ENCODE measurements at regions not wholly inside any gene's neighbourhood (a gene's known extent, or its start where the extent isn't known, plus 50 kb on each side); places are given as distances from the start of the nearest gene placed in this dataset.
"Not testable (repeated sequence)": the region's sequence is repeated elsewhere in the genome, so short reads cannot be mapped to it uniquely, and the experiment has no call there.

DNA sequence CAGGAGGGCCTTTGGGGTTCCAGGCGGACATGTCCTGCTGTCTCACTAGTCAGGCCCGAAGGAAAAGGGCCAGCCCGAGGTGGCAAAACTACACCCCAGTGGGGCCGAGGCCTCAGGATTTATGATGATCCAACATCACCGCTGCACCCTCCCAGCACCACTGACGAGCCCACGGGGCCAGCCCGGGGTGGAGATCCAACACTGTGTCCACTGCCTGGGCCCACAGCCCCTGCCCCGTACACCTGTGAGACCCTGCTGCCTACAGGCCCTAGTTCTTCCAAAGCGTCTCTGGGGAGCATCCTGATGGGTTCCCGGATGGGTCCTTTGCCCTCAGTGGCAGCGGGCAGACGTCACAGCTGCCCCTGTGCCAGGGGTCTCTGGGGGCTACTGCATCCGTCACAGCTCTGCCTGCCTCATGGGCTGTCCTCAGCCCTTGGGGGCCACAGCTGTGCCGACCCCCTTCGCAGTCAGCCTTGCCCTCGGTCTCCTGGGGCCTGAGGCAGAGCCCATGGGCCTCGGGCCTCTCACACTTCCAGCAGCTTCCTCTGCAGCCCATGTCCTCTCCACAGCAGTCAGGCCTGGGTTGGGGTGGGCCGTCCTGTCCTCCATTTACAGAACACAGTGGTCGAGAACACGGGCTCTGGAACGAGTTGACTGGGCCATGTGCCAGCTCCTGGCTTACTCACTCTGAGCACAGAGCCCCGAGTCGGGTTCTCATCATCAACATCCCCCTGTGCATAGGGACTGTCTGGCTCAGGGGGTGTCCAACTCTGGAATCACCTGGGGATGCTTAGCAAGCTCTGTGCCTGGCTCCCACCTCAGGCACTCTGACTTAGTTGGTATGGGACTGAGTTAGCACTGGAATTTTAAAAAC, 64.9 kb downstream of the FOXL3 start:
- ATAC-seq (ENCODE audit: poor library complexity): no peak
- intact Hi-C loops (cut with DNase I): no loop called here
- no peak for DNase-seq

DNA sequence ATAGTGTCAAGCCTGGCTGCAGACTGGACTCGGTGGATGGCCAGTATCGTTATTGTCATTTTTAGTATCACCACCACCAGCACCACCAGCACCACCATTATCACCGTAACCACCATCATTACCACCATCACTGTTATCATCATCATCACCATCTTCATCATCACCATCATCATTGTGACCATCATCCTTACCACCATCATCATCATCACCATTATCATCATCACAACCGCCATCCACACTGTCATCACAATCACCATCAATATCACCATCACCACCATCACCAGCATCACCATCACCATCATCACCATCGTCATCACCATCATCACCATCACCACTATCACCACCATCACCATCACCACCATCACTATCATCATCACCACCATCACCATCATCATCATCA, 65.6 kb downstream of the FOXL3 start:
- DNase-seq: no peak
- intact Hi-C loops (cut with DNase I): no loop called here
- ATAC-seq (ENCODE audit: poor library complexity): no peak

DNA sequence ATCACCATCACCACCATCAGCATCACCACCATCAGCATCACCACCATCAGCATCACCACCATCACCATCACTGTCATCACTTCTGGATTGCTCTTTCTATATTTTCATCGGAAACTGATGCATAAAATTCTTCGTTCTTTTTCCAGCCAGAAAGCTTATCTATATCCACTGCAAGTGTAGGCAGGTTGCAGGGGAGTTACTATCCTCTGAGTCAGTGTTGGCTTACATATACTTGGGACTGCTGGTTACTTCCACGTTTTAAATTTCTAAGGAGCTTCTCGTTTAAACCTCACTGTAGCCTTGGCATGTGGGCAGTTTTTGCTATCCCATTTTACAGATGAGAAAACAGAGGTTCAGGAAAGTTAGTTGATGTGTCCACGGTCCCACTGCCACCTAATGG, 66.1 kb downstream of the FOXL3 start:
- ATAC-seq (ENCODE audit: poor library complexity) (no peak), DNase-seq (no peak)
- intact Hi-C loops (cut with DNase I): no loop called here

DNA sequence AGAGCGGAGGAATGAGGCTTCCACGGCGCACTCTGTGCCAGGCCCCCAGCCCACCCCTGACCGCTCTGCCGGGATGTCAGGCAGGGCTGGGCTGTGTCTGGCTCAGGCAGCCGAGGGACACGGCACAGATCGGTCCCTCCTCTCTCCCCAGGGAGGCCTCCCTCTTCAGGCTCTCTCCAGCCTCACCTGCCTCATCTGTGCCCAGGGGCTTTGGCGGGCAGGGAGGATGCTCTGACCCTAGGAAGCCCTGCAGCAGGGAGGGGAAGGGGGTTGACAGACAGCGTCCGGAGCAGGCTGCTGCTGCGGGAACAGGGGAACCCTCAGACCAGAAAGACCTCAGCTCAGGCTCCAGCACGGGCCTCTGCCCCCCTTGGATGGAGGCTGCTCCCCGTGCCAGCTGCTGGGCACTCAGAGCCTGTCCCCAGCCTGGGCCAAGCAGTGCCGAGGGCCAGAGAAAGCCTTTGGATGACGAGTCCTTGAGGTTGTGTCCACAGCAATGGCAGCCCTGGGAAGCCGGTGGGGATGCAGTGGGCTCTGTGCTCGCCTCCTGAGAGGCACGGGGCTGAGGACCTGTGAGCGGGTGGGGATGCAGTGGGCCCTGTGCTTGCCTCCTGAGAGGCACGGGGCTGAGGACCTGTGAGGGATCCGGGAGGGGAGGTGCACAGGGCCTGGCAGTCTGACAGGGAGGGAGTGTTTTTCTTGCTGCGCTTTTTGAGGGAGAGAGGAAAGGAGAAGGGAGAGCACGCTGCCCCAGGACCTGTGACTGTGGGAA, 66.9 kb downstream of the FOXL3 start:
- intact Hi-C loops (cut with DNase I): no loop called here
- ATAC-seq (ENCODE audit: poor library complexity): no peak
- no peak for DNase-seq

DNA sequence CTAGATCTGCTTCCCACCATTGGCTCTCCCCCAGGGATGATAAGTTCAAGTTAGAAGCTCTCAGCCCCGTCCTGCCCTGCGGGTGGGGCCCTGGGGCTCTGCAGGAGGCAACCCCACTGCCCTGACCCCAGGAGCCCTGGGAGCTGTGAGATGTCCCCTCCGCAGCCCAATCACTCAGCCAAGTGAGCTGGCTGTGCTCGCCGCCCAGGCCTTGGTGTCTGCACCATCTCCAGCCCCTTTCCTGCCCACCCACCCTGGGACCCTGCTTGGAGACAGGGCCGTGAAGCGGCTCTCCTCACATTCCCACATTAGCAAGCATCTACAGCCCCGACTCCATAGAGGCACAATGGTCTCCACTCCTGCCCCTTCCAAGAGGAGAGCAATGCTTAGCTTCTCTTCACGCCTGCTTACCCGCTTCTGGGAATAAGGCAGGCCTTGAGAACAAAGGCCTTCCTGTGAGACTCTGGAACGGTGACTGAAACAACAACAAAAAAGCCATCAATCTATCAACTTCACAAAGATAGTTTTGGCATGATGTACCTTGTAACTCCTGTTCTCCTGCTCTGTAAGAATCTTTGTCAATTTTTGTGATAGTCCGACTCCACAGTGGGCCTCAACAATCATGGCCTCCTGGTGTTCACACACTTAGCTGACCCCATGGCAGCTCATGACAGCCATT, 67.7 kb downstream of the FOXL3 start:
- DNase-seq (no peak), ATAC-seq (ENCODE audit: poor library complexity) (no peak)
- intact Hi-C loops (cut with DNase I): no loop called here

DNA sequence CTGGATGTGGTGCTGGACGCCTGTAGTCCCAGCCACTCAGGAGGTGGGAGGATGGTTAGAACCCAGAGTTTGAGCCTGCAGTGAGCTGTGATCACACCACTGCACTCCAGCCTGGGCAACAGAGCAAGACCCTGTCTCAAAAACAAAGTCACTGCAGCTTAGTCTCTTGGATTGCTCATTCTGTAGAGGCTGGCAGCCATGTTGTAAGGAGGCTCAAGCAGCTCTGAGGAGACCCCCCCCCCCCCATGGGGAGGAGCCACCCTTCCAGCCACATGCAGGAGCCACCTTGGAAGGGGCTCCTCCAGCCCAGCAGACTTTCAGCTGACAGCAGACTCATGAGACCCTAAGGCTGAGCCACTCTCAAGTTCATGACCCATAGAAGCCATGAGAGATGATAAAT, 68.4 kb downstream of the FOXL3 start:
- ATAC-seq (ENCODE audit: poor library complexity) (no peak), DNase-seq (no peak)
- intact Hi-C loops (cut with DNase I): no loop called here

DNA sequence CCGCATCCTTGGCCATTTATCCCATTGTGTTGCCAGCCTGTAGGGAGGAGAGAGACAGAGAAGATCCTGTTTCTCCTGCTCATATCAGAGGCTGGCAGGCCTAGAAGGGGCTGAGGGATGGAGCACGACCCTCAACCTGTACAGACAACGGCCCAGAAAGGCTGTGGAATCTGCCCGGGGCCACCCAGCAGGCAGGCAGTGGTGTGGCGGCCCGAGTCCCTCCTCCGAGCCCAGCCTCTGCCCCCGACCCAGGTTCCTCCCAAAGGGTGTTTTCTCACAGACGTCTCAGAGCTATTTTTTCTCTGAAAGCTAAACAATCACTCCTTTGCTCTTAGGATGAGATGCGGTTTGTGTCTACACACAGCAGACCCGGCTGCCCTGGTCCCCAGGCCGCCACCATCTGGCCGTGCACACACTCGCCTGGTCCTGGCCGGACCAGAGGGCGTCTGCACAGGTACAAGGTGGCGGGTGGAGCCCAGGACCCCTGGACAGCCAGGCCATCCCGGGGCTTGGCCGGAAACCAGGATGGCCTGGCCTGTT, 69.3 kb downstream of the FOXL3 start:
- intact Hi-C loops (cut with DNase I): no loop called here
- DNase-seq: peak; percentile 29
- no peak for ATAC-seq (ENCODE audit: poor library complexity)

DNA sequence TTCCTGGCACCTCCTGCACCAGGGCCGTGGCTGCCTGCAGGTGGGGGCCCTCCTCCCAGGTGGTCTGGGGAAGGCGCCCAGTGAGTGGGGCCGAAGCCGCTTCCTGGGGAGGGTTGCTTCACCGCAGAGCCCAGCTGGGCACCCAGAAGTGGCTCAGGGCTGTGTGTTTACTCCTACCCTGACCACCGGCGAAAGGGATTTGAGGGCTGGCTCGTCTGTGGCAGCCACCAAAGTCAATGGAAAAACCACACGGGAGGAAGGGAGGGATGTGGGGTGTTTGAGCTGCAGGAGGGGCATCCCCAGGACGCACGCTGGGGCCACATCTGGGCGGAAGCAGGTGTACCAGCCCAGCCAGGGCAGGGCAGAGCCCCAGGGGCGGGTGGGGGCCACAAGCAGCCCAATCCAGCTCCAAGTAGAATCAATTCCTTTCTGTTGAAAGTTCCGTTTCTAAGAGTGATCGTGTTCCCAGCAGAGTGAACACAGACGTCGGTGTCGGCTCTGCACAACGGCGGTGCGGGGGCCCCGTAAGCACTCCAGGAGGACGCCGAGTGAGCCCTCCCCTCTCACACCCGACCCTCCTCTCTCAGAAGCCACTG, 69.9 kb downstream of the FOXL3 start:
- ATAC-seq (ENCODE audit: poor library complexity) (no peak), DNase-seq (peak; percentile 31)
- intact Hi-C loops (cut with DNase I): no loop called here

DNA sequence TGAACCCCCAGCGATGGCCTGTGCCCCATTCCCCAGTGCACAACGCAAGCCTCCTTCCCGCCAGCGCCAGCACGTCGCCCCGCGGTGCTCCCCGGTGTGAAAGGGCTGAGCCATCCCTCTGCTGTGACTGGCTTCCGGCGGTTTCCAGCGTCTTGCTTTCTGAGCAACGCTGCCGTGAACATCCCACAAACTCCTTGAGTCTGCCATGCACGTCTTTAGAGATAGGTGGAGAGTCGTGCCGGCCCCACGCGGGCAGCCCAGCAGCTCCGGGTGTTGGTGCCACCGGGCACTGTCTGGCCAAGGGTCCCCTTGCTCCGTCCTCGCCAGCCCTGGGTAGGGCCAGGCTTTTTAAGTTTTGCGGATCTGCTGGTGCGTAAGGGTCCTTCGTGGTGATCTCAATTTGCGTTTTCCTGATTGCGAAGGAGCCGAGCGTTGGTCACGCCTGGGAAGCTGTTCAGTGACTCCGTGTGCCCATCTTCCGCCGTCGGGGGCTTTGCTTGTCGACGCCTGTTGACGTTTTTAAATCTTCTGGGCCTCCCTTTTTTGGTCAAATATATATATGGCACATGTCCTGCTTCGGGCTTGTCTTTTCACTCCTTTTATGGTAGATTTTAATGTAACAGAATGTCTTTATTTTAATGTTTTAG, 70.6 kb downstream of the FOXL3 start:
- intact Hi-C loops (cut with DNase I): no loop called here
- peak; percentile 35 for DNase-seq

DNA sequence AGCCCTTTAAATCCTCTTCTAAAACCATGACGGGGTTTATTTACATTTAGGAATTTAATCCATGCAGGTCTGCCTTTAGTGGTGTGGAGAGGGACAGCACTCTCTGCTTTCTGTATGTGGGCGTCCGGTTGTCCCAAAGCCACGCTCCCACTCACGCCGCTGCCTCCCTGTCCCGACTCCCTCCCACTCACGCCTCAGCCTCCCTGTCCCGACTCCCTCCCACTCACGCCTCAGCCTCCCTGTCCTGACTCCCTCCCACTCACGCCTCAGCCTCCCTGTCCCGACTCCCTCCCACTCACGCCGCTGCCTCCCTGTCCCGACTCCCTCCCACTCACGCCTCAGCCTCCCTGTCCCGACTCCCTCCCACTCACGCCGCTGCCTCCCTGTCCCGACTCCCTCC, 71.2 kb downstream of the FOXL3 start:
- intact Hi-C loops (cut with DNase I); DNase-seq; ATAC-seq (ENCODE audit: poor library complexity): not testable (repeated sequence)

More for the DNA sequence above, 70.6 kb downstream of the FOXL3 start:
- ATAC-seq (ENCODE audit: poor library complexity): no peak

DNA sequence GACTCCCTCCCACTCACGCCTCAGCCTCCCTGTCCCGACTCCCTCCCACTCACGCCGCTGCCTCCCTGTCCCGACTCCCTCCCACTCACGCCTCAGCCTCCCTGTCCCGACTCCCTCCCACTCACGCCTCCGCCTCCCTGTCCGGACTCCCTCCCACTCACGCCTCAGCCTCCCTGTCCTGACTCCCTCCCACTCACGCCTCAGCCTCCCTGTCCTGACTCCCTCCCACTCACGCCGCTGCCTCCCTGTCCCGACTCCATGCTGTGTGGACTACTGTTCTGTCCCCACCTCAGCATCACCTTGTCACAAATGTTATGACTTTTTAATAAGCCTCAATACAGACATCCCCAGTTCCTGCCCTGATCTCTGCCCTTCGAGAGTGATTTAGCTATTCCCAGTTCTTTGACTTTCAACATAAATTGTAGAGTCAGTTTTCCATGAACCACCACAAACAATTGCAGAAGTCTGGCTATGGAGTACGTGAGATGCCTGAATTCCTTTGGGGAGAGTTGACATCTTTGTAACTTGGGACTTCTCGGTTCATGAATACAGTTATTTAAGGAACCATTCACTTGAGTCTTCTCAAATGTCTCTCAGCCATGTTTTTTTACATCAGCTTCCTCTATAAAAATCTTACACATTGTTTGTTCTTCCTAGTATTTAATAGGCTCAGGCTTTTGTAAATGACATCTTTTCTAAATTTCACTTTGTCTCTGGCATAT, 71.9 kb downstream of the FOXL3 start:
- intact Hi-C loops (cut with DNase I): no loop called here
- DNase-seq (peak; percentile 1), ATAC-seq (ENCODE audit: poor library complexity) (no peak)

DNA sequence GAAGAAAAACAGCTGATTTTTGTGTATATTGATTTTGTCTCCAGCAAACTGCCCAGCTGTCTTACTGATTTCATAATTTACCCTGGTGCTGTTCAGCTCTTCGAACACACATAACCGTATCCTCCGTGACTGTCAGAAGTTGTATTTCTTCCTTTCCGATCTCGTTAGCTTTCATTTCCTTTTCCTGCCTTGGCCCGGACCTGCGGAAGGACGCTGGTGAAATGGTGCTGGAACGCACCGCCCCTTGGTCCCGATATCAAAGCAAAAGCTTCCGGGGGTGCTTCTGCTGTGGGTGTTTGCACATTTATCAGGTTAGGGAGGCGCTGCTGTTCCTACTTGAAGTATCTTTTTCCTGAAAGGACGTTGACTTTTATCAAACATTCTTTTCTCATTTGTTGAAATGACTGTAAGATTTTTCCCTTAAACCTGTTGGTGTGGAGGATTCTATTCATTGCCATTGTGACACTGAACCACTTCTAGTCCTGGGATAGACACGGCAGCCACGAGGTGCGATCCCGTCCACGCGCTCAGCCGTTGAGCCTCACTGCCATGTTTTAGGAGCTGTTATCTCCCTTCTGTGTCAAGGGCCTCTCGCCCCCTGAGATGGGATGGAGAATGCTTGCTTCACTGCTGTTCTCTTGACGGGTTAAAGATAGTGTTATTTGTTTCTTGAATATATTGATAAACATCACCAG, 72.6 kb downstream of the FOXL3 start:
- no peak for ATAC-seq (ENCODE audit: poor library complexity)
- DNase-seq: peak; percentile 51
- intact Hi-C loops (cut with DNase I): no loop called here

DNA sequence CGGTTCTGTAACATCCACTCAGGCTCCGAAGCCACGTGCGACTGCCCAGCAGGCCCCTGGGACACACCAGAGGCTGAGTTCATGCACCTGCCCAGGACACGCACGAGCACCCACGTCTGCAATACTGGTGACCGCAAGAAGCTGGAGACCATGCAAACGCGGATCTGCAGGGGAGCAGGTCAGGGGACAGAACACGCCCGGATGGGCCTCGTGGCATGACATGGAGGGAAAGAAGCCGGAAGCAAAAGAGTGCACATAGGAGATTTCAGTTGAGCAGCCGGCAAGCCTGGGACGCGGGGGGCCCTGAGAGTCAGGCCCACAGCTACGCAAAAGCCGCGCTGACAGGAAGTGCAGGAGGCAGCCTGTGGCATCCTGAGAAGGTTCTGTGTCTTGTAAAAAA, 73.7 kb downstream of the FOXL3 start:
- peak; percentile 26 for DNase-seq
- intact Hi-C loops (cut with DNase I): no loop called here
- ATAC-seq (ENCODE audit: poor library complexity): no peak

DNA sequence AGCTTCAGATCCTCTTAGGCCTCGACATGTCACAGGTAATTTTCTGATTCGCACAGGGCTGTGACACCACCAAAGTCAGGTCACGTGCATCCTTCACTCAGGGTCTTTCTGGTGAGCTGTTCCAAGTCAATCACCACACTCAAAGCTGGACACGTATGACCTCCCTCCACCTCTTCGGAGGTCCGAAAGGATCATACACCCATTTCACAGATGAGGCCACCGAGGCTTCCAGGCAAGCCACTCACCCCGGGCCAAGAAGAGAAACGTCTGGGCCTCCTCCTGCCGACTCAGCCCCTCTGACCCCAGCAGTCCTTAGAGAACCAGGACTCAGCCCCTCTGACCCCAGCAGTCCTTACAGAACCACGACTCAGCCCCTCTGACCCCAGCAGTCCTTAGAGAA, 74.6 kb downstream of the FOXL3 start:
- peak; percentile 6 for DNase-seq
- ATAC-seq (ENCODE audit: poor library complexity): no peak
- intact Hi-C loops (cut with DNase I): no loop called here

DNA sequence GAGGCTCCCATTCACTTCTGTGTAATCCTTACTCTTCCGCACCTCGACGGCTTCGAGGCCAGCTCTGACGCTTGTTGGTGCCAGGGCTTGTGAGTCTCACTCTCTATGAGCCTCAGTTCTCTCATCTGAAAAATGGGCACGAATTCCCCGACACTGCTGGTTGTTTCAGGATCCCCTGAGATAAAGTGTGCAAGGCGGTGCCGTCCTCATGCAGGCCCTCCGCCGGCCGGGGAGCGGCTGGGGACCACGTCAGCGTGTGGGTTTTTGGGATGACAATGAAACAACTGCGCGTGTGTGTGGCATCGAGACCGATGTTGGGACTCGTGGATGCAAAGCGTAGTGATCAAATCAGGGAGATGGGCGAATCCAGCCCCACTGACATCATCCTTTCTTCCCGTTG, 75.6 kb downstream of the FOXL3 start:
- intact Hi-C loops (cut with DNase I): no loop called here
- peak; percentile 15 for DNase-seq
- no peak for ATAC-seq (ENCODE audit: poor library complexity)

DNA sequence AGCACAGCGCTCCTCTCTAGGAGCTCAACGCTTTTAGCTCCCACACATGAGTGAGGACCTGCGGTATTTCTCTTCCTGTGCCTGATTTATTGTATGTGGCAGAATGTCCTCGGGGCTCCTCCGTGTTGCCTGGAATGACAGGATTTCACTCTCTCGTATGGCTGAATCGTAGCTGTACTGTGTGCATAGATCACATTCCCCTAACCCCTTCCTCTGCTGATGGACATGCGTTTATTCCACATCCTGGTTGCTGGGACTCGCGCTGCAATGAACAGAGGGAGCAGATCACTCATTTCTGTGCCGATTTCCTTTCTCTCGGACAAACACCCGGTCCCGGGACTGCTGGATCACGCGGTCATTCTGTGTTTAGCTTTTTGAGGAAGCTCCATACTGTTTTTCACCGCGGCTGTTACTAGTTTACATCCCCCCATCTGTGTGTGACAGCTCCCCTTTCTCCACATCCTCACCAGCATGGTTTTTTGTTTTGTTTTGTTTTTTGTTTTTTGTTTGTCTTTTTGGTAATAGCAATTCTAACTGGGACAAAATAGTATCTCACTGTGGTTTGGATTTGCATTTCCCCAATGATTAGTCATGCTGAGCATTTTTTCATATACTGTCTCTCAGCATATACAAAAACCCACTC, 76.3 kb downstream of the FOXL3 start:
- ATAC-seq (ENCODE audit: poor library complexity): no peak
- intact Hi-C loops (cut with DNase I): no loop called here
- peak; percentile 27 for DNase-seq

DNA sequence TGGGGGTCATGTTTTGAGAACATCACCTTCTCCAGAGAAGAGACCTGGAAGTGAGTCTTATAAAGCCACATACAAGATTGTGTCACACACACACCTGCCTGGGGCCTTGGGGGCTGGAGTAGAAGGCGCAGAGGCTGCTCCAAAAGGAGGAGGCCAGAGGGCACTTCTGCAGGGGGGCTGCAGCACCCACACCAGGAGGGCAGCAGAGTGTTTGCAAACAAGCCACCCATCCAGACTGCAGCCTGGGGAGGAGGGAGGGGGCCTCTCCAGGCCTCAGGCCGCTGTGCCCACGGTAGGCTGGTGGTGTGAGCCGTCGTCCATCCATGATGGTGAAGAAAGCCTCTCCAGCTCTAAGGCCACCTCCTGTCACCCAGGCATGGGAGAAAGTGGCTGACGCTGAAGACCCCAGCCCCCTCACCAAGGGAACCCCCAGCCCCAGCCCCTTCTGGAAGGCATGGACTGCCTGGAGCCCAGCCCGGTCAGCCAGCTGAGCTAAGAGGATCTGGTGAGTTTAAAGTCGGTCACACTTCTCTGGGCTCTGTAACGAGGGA, 77.5 kb downstream of the FOXL3 start:
- intact Hi-C loops (cut with DNase I): no loop called here
- ATAC-seq (ENCODE audit: poor library complexity): no peak
- no peak for DNase-seq

All from Right ventricle myocardium superior (tissue), 1 donor.